ENCODE measurements at regions not wholly inside any gene's neighbourhood (a gene's known extent, or its start where the extent isn't known, plus 50 kb on each side); places are given as distances from the start of the nearest gene placed in this dataset.

DNA sequence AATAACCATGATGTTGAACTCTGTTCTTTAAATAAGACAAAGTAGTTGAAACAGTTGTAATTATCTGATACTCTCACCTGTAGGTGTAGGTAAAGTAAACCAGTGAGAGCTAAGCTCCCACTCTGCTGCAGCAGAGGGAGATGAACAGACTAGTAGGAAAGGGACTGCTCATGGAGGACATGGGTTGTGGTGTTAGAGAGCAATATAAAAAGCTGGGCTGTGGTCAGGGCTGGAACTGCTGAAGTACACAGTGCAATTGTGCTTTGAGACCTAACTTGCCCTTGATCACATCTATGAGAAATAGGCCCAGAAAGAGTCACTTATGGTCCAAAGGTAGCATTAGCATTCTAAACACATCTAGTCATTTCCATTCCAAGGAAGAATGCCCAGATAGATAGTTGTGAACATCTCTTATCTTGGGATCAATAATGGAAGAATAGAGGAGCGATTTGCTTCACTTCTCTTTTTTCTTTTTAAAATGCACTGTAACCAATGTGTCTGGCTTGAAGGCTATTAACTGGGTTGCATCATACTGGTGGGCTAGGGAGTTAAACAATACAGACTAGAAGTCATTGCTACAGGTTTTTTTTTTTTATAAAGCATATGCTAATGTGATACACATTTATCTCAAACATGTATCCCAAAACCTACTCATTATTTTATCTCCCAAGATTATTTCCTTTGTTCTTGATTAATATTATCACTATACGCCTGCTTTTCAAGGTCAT, 251.3 kb upstream of the CENPE start:
- WGBS, 2 donors, result 38 to 45% methylated on average over 2 of the region's 2 CpGs
- Histone ChIP-seq H3K27me3 (no peaks in the 10 kb centered on the region), H3K4me3 (no peak overlapping the region), H3K9me3 (no peaks in the 10 kb centered on the region), H3K27ac (no peak overlapping the region), H3K36me3 (replicated peaks in 1 of 2; ENCODE audit: insufficient read depth in 1 of 2, low read depth in 2 of 2) (no peaks in the 10 kb centered on the region), H3K4me1 (no peaks in the 10 kb centered on the region)
- ATAC-seq (no peak), DNase-seq (no peak)
- intact Hi-C loops (cut with DNase I), result no loop called here
- TF ChIP-seq POLR2A (IDR thresholded peaks at IDR 0.05), result no peak

DNA sequence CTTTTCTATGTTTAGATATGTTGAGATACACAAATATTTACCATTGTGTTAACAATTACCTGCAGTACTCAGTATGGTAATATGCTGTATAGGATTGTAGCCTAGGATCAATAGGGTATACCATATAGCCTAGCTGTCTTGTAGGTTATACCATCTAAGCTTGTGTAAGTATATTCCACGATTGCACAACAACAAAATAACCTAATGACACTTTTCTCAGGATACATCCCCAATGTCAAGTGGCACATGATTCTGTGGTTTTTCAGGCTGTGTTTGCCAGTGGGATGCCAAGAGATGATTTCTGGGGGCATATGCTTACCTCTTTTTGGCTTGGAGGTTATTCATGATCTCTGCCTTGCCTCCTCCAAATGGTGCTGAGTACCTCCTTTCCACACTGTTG, 247.2 kb upstream of the CENPE start:
- no peak for TF ChIP-seq POLR2A (IDR thresholded peaks at IDR 0.05)
- TF ChIP-seq, protein P1, sequence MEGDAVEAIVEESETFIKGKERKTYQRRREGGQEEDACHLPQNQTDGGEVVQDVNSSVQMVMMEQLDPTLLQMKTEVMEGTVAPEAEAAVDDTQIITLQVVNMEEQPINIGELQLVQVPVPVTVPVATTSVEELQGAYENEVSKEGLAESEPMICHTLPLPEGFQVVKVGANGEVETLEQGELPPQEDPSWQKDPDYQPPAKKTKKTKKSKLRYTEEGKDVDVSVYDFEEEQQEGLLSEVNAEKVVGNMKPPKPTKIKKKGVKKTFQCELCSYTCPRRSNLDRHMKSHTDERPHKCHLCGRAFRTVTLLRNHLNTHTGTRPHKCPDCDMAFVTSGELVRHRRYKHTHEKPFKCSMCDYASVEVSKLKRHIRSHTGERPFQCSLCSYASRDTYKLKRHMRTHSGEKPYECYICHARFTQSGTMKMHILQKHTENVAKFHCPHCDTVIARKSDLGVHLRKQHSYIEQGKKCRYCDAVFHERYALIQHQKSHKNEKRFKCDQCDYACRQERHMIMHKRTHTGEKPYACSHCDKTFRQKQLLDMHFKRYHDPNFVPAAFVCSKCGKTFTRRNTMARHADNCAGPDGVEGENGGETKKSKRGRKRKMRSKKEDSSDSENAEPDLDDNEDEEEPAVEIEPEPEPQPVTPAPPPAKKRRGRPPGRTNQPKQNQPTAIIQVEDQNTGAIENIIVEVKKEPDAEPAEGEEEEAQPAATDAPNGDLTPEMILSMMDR (IDR thresholded peaks at IDR 0.05), result no peak
- 52 to 75% methylated on average over 1 of the region's 1 CpG for WGBS, 2 donors
- ATAC-seq, result no peak
- Histone ChIP-seq H3K4me3 (no peak overlapping the region), H3K9me3 (no peaks in the 10 kb centered on the region), H3K36me3 (replicated peaks in 1 of 2; ENCODE audit: insufficient read depth in 1 of 2, low read depth in 2 of 2) (no peaks in the 10 kb centered on the region), H3K27me3 (no peaks in the 10 kb centered on the region), H3K27ac (no peak overlapping the region), H3K4me1 (no peaks in the 10 kb centered on the region)
- no peak for DNase-seq
- intact Hi-C loops (cut with DNase I), result no loop called here

DNA sequence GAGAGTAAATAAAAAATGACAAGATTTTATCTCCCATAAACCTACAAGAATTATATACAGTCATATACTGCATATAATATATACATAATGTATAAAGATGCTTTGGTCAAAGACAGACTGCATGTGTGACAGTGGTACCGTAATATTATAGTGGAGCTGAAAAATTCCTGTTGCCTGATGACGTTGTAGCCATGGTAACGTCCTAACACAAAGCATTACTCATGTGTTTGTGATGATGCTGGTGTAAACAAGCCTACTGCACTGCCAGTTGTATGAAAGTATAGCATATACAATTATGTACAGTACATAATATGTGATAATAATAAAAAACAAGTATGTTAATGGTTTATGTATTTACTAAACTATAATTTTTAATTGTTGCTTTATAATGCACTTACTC, 245.2 kb upstream of the CENPE start:
- no peaks in the 10 kb centered on the region for H3K36me3 ChIP-seq (replicated peaks in 1 of 2; ENCODE audit: insufficient read depth in 1 of 2, low read depth in 2 of 2)
- DNase-seq (no peak), ATAC-seq (no peak)
- no peaks in the 10 kb centered on the region for H3K4me1 ChIP-seq
- 49 to 68% methylated on average over 3 of the region's 3 CpGs for WGBS, 2 donors
- no peaks in the 10 kb centered on the region for H3K9me3 ChIP-seq
- no peaks in the 10 kb centered on the region for H3K27me3 ChIP-seq
- H3K4me3 ChIP-seq, result no peak overlapping the region
- intact Hi-C loops (cut with DNase I), result no loop called here
- H3K27ac ChIP-seq, result no peak overlapping the region
- TF ChIP-seq, protein P1 (IDR thresholded peaks at IDR 0.05), result no peak
- no peak for TF ChIP-seq POLR2A (IDR thresholded peaks at IDR 0.05)

DNA sequence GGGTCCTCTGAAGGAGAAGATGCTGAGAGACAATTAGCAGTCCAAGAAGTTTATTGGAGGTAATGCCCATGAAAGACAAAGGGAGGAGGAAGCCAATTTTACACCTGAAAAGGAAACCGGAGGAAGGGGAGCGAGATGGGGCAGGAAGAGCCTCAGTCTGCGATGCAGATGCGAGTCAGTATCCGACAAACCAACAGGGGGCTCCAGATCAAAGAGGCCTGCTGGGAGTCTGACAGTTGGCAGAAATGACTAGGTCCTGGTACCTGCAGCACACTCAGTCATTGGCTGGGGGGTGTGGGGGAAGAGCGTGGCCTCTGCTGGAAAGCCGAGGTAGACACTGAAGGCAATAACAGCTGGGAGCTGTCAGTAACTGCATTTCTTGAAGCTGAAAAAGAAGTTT, 231.1 kb upstream of the CENPE start:
- H3K27ac ChIP-seq, result no peak overlapping the region
- H3K4me1 ChIP-seq, result peaks cover 10% of the 10 kb centered on the region
- DNase-seq, result no peak
- H3K9me3 ChIP-seq, result no peaks in the 10 kb centered on the region
- 37 to 48% methylated on average over 7 of the region's 7 CpGs for WGBS, 2 donors
- H3K27me3 ChIP-seq, result no peaks in the 10 kb centered on the region
- intact Hi-C loops (cut with DNase I), result no loop called here
- no peak for ATAC-seq
- no peak overlapping the region for H3K4me3 ChIP-seq
- TF ChIP-seq POLR2A (IDR thresholded peaks at IDR 0.05), result no peak
- TF ChIP-seq, protein P1 (IDR thresholded peaks at IDR 0.05), result no peak
- H3K36me3 ChIP-seq (replicated peaks in 1 of 2; ENCODE audit: insufficient read depth in 1 of 2, low read depth in 2 of 2), result no peaks in the 10 kb centered on the region

DNA sequence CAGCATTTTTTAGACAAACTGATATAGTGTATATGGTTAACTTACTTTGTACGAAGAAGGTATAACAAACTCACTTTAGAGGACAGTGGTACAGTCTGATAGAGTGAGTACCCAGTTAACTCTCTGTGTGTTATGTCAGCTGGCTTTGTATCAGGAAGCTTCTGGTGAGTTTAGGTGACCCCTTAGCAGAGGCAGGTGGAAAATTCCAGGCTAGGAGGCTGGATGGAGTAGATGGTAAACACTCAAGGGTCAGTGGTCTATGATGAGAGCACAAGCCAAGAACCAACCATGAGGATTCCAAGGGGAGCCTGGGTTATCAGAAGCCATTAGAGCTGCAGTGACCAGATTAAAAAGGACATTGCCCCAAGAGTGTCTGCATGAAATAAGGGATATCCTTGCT, 227.3 kb upstream of the CENPE start:
- WGBS, 2 donors, result 40 to 48% methylated on average over 1 of the region's 1 CpG
- Histone ChIP-seq H3K4me3 (no peak overlapping the region), H3K27me3 (no peaks in the 10 kb centered on the region), H3K27ac (no peak overlapping the region), H3K9me3 (no peaks in the 10 kb centered on the region), H3K4me1 (peaks cover 10% of the 10 kb centered on the region), H3K36me3 (replicated peaks in 1 of 2; ENCODE audit: insufficient read depth in 1 of 2, low read depth in 2 of 2) (no peaks in the 10 kb centered on the region)
- ATAC-seq (peak; percentile 12), DNase-seq (no peak)
- TF ChIP-seq, protein P1 (IDR thresholded peaks at IDR 0.05), result no peak
- TF ChIP-seq POLR2A (IDR thresholded peaks at IDR 0.05), result no peak
- intact Hi-C loops (cut with DNase I), result no loop called here
